C4-2B (cell line): ENCODE measurements at regions not wholly inside any gene's neighbourhood (a gene's known extent, or its start where the extent isn't known, plus 50 kb on each side); places are given as distances from the start of the nearest gene placed in this dataset.

Experiments used
- CTCF ChIP-seq: fragments of 450-650 bp; conservative IDR thresholded peaks from 2 replicates; pipeline ENCODE4 v1.5.1; 2017; ENCODE audit warnings: mild to moderate bottlenecking
- ZFX ChIP-seq: fragments of 450-650 bp; IDR thresholded peaks from 2 replicates; pipeline ENCODE4 v1.6.1; 2017

- TF ChIP-seq CTCF = no peak
- TF ChIP-seq ZFX = no peak
Observed at GRCh38 chr14:62468946-62469345, 576.3 kb downstream of the KCNH5 start.
